DMS114 treated with DMSO at 0.1 percent for 48 hours (cell line): ENCODE measurements at regions not wholly inside any gene's neighbourhood (a gene's known extent, or its start where the extent isn't known, plus 50 kb on each side); places are given as distances from the start of the nearest gene placed in this dataset.

Experiments used
- DNase-seq: peaks from one replicate; lab custom pipeline; 2025; ENCODE audit not compliant: unreplicated experiment; lab: John Stamatoyannopoulos, UW

DNA sequence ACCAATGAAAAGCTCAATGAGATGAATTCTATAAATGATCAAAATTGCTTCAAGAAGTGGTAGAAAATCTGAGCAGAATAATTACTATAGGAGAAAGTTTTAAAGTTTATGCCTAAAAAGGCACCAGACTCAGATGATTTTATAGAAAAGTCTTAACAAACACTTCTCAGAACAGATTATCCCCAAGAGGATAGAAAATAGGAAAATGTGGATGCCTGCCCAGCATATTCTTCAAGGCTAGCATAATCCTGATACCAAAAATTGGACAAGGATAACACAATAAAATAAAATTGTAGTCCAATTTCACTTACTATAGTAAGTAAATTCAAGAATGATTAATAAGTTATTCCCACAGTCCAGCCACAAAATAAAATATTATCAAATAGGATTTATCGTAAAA lies 397.0 kb downstream of the NR2F1-AS1 start:
- DNase-seq: no peak

GRCh38 chr5:93179466-93179865 lies 401.6 kb downstream of the NR2F1-AS1 start:
- DNase-seq: no peak

- DNase-seq: no peak
These were observed 406.1 kb downstream of the NR2F1-AS1 start for GRCh38 chr5:93174930-93175329.

DNA sequence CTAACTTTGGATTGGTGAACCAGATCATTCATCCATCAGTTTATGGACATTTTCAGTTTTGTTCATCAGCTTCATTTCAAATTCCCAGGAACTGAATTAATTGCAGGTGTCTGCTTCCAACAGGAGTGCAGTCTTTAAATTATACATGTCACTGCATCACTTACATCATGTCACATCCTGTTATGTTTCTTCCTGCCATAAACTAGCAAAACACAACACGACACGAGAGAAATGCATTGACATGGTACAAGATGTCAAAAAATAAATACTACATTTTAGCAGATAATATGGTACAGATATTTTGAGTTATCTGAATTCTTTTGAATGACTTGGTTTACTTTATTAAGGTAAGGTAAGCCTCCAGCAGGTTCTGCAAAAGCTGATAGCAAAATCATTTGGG lies 415.5 kb downstream of the NR2F1-AS1 start:
- DNase-seq: no peak

- DNase-seq: no peak
These were observed 416.3 kb downstream of the NR2F1-AS1 start for GRCh38 chr5:93164690-93165089.

DNA sequence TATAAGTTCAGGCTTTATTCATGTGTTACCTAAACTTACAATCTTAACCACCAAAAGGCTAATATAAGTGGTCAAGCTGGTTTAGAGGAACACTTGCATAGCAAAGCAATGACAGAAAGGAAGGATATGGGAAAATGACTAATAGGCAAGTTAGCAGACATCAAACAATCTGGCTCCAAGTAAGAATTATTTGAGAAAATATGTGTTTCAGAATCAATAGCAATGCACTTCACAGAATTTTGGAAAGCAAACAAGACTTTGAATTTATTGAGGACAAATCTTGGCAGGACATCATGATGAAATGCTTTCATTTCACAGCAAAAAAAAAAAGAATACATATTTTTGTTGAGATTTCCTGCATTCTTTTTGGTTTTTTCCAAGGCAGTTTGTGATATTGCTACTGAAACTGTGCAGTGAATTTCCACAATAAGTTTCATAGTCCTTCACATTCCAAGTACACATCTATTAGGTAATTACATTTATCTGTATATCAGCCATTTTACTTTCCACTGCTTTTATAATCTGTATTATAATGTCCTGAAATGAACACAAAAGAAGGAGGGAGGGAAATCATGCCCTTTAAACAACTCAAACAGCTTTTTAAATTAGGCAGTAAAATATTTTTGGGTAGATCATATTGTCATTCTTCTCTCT lies 417.9 kb downstream of the NR2F1-AS1 start:
- DNase-seq: no peak

DNA sequence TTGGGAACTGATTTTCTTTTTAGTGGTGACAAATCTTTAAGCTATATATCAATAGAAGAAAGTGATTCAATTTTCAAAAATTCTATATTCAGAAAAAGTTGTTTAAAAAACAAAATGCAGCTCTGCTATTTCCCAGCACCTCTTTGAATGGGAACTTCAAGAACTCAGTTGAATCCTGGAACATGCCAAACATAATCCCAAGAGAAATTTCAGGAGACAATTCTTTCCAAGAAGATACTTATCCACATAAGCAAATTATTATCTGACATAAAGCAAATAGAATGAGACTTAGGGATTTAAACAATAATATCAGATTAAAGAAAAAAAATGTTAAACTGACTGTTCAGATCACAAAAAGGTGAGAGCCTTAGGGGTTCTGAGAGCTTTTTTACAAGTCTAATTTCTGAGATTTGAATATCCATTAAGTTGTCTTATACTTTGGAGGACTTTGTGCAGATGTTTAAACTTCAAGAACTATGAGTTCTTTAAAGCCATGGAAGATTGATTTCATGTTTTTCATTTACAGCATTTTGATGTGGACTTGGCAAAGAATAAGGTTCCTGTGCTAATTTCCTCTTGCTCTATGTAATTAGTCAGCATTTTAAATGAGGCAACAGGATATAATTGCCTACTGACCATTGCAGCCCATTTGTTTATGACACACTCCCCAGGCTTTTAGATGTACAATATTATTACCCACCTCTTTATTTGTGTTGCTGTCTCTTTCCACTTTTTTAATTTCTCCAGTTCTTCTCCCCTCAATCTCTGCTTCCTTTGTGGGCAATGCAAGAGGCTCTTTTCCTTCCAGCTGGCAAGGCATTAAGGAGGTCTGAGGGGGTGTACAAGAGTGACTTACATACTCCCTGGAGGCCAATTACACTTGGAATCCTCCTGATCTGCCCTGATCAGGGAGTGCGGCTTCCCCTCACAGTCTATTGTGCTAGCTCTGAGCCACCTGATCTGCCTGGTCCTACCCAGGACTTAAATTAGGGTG lies 419.1 kb downstream of the NR2F1-AS1 start:
- DNase-seq: no peak

DNA sequence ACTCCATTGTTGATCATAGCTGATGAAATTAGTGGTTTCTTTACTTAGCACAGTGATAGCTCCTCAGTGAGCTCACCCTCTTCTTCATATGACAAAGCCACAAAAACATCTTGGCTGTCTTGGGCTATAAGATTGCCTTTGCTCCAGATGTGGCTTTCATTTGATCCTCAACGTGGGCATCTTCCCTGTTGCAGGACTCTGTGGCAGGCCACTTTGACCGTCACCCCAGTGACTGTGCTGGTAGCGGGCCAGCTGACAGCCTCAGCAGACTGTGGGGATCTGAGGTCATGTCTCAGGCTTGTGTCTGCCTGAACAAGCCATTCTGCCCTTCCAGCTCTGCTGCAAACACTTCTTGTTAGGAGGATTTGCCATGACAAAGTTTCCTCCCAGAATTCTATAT lies 422.2 kb downstream of the NR2F1-AS1 start:
- DNase-seq: no peak

- no peak for DNase-seq
These were observed 424.5 kb downstream of the NR2F1-AS1 start for GRCh38 chr5:93156566-93156965.

- DNase-seq: no peak
These were observed 426.5 kb downstream of the NR2F1-AS1 start for GRCh38 chr5:93154535-93154934.

GRCh38 chr5:93153461-93153860 lies 427.6 kb downstream of the NR2F1-AS1 start:
- no peak for DNase-seq

DNA sequence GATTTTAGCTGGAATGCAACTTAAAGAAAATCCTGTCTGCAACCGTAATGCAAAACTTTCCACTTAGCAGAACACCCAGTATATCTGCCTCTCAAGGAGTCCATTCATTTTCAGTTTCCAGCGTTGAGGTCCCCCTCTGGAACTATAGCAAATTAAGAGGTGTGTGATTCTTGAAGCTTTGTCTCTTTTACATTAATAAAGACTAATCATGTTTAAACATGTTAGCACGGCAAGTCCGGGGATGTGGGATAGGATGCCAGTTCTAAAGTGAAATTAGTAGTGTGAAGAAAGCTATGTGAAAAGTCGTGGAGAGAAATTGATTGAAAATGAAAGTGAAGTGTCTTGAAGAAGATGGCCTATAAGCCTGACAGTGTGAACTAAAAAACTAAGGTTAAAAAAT lies 429.1 kb downstream of the NR2F1-AS1 start:
- DNase-seq: no peak

DNA sequence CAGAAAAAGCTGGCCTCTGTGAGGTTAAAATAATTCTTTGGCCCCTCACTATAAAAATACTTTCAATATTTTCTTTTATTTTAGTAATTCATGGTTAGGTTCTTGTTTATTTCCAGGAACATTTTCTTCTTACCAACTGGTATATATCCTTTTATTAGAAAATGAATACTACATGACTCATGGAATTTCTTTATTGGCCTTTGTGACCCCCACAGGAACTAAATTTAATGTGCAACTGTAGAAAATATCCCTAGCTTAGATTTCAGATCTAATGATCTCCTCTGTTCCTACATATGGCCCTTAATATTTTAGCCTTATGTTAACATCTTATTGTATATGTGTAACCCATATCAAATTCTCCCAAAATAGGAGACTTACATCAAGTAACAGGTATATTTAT lies 429.9 kb downstream of the NR2F1-AS1 start:
- DNase-seq: no peak

GRCh38 chr5:93150311-93151012 lies 430.6 kb downstream of the NR2F1-AS1 start:
- DNase-seq: no peak

DNA sequence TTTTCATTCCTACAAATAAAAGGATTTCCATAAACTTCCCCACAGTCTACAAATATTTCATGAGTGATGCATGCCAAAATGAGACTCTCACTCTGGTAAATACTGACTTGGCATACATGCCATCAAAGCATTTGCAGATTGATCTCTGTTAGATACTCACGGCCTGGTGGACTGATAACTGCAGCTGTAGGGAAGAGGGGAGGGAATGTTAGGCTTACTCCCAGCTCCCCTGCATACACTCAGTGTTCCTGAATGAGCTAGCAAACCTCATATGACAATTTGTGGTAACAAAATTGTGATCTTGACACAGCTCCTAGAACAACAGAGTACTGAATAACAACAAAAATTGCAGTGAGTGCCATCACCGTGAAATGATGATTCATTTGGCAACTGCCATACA lies 435.3 kb downstream of the NR2F1-AS1 start:
- DNase-seq: no peak

- no peak for DNase-seq
These were observed 436.0 kb downstream of the NR2F1-AS1 start for GRCh38 chr5:93145019-93145418.

GRCh38 chr5:93141969-93142368 lies 439.1 kb downstream of the NR2F1-AS1 start:
- DNase-seq: no peak

- no peak for DNase-seq
These were observed 450.2 kb downstream of the NR2F1-AS1 start for GRCh38 chr5:93130624-93131490.

DNA sequence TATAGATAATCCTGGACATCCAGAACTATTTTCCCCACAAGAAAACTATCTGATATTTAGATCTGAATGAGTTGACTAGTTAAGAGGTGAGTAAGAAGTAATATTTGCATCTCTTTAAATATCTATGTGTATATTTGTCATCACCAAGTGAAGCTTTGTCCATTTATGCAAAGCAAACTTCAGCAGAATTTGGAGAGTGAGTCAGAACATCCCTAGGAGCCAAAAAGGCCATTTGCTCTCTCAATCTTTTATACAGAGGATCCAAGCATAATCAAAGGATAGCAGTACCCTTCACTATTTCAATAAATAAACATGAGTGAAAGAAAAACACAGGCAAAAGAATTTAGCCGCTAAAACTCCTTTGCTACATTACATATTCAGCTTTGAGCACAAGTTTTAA lies 454.4 kb downstream of the NR2F1-AS1 start:
- DNase-seq: no peak

DNA sequence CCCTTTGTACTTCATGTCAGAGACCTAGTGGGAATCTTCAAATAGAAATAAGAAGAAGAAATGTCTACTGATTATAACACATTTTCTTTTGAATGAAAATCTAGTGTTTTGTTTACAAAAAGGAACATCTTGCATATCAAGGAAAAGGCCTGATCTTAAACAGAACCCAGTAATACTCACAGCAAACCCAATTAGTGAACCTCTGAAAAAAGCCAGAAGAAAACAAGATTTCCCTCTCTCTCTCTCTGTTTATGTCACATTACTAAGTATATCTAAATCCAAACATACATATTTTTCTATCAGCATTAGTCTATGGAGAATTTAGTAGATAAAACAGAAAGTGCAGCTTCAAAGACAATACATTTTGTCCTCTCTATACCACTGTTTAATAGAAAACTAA lies 457.9 kb downstream of the NR2F1-AS1 start:
- DNase-seq: no peak

- DNase-seq: no peak
These were observed 458.6 kb downstream of the NR2F1-AS1 start for GRCh38 chr5:93122446-93122845.
